ENCODE measurements at regions not wholly inside any gene's neighbourhood (a gene's known extent, or its start where the extent isn't known, plus 50 kb on each side); places are given as distances from the start of the nearest gene placed in this dataset.
"Not testable (repeated sequence)": the region's sequence is repeated elsewhere in the genome, so short reads cannot be mapped to it uniquely, and the experiment has no call there.

GRCh38 chr18:14189858-14190257 is 57.6 kb upstream of the ZNF519 start:
- Histone ChIP-seq H4K20me1 (ENCODE audit: control insufficient read depth, insufficient read depth) (no peaks in the 10 kb centered on the region), H3K4me3 (no peak overlapping the region), H3K27ac (ENCODE audit: control insufficient read depth, insufficient read depth) (no peak overlapping the region), H3K79me2 (ENCODE audit: control insufficient read depth, insufficient read depth, low read length) (no peaks in the 10 kb centered on the region), H3K4me2 (ENCODE audit: control insufficient read depth, insufficient read depth) (no peak overlapping the region), H3K9ac (ENCODE audit: control insufficient read depth, insufficient read depth, low read length) (no peak overlapping the region), H3K27me3 (replicated peaks in 1 of 2; ENCODE audit: control insufficient read depth in 2 of 2, insufficient read depth in 2 of 2, low read length in 1 of 2) (no peaks in the 10 kb centered on the region), H3K4me1 (ENCODE audit: control insufficient read depth, insufficient read depth, low read length) (no peaks in the 10 kb centered on the region), H3K9me3 (replicated peaks; ENCODE audit: control insufficient read depth, insufficient read depth, low read length) (no peaks in the 10 kb centered on the region), H3K36me3 (ENCODE audit: control insufficient read depth in 2 of 2, insufficient read depth in 2 of 2, low read length in 1 of 2) (no peaks in the 10 kb centered on the region), H2AFZ (ENCODE audit: control insufficient read depth, low read depth, low read length) (no peak overlapping the region)
- CTCF ChIA-PET = no interaction called here
- BruUV-seq (replicated peaks) = no TSS peak
- no peak for DNase-seq (ENCODE audit: low read depth, low spot score)
- TF ChIP-seq NBN (IDR thresholded peaks at IDR 0.05) (no peak), ASH2L (IDR thresholded peaks at IDR 0.05; ENCODE audit: borderline replicate concordance, low read depth) (no peak), SP1 (IDR thresholded peaks at IDR 0.05; ENCODE audit: low read depth, low read length) (no peak), USF2 (IDR thresholded peaks at IDR 0.05; ENCODE audit: borderline replicate concordance, low read depth, low read length) (no peak), SREBF2 (IDR thresholded peaks at IDR 0.05; ENCODE audit: low read length) (no peak), RCOR1 (conservative IDR thresholded peaks at IDR 0.05; ENCODE audit: low read depth, low read length) (no peak), NR2F1 (conservative IDR thresholded peaks at IDR 0.05) (peak; percentile 42; the same call in 1 of the 2 replicates), HSF1 (IDR thresholded peaks at IDR 0.05; ENCODE audit: low read depth, low read length) (no peak), MEF2A (IDR thresholded peaks at IDR 0.05; ENCODE audit: insufficient read depth, low read depth, low read length) (no peak), MTA3 (IDR thresholded peaks at IDR 0.05; ENCODE audit: borderline replicate concordance, low read length) (no peak), JUNB (IDR thresholded peaks at IDR 0.05) (0 out of 2 replicates have a peak, but pooled peaks have one; percentile 18), TBL1XR1 (IDR thresholded peaks at IDR 0.05; ENCODE audit: low read depth, low read length) (no peak), ZBTB11 (CRISPR knock-in tag; IDR thresholded peaks at IDR 0.05) (no peak), TARDBP (IDR thresholded peaks at IDR 0.05; ENCODE audit: borderline replicate concordance) (no peak)
- POLR2A ChIA-PET = no interaction called here
- RAD21 ChIA-PET (ENCODE audit: unreplicated experiment) = no interaction called here
- no peak for FAIRE-seq
- intact Hi-C loops (cut with micrococcal nuclease; ENCODE audit: unreplicated experiment) = no loop called here
- in situ Hi-C loops (cut with MboI) = no loop called here
- peak; percentile 71 for ATAC-seq
- SMC1A ChIA-PET (ENCODE audit: uncharacterized antibody, unreplicated experiment) = no interaction called here
- WGBS (ENCODE audit: insufficient coverage, insufficient replicate concordance, low lambda C conversion rate, missing lambda C conversion rate) = 0% methylated on average over 1 of the region's 1 CpG

- H4K20me1 ChIP-seq (ENCODE audit: control insufficient read depth, insufficient read depth); H3K9ac ChIP-seq (ENCODE audit: control insufficient read depth, insufficient read depth, low read length); intact Hi-C loops (cut with micrococcal nuclease; ENCODE audit: unreplicated experiment); H3K9me3 ChIP-seq (replicated peaks; ENCODE audit: control insufficient read depth, insufficient read depth, low read length); H3K27me3 ChIP-seq (replicated peaks in 1 of 2; ENCODE audit: control insufficient read depth in 2 of 2, insufficient read depth in 2 of 2, low read length in 1 of 2); H3K4me3 ChIP-seq; FAIRE-seq; H3K4me1 ChIP-seq (ENCODE audit: control insufficient read depth, insufficient read depth, low read length); SMC1A ChIA-PET (ENCODE audit: uncharacterized antibody, unreplicated experiment); H2AFZ ChIP-seq (ENCODE audit: control insufficient read depth, low read depth, low read length); BruUV-seq (replicated peaks); H3K36me3 ChIP-seq (ENCODE audit: control insufficient read depth in 2 of 2, insufficient read depth in 2 of 2, low read length in 1 of 2); H3K27ac ChIP-seq (ENCODE audit: control insufficient read depth, insufficient read depth); H3K4me2 ChIP-seq (ENCODE audit: control insufficient read depth, insufficient read depth); POLR2A ChIA-PET; ATAC-seq; DNase-seq (ENCODE audit: low read depth, low spot score); in situ Hi-C loops (cut with MboI); CTCF ChIA-PET; H3K79me2 ChIP-seq (ENCODE audit: control insufficient read depth, insufficient read depth, low read length); RAD21 ChIA-PET (ENCODE audit: unreplicated experiment): not testable (repeated sequence)
- WGBS (ENCODE audit: insufficient coverage, insufficient replicate concordance, low lambda C conversion rate, missing lambda C conversion rate) = 72% methylated on average over 4 of the region's 4 CpGs
Measured at GRCh38 chr18:14188751-14189406, 56.6 kb upstream of the ZNF519 start.
